Suprapubic skin (tissue), 4 donors: ENCODE measurements at regions not wholly inside any gene's neighbourhood (a gene's known extent, or its start where the extent isn't known, plus 50 kb on each side); places are given as distances from the start of the nearest gene placed in this dataset.

Experiments
- CTCF ChIP-seq, 2 donors: fragments of 200-600 bp in 1 of 2; fragments of 450-650 bp in 1 of 2; sonication (generic) in 1 of 2; IDR thresholded peaks; one replicate each; pipeline ENCODE4 v1.5.1; 2016 to 2019; ENCODE audit warnings: antibody characterized with exemption in 2 of 2, mild to moderate bottlenecking in 1 of 2, moderate library complexity in 1 of 2
- POLR2A ChIP-seq, 2 donors: fragments of 450-650 bp; IDR thresholded peaks; one replicate each; pipeline ENCODE4 v1.6.1; 2017; ENCODE audit warnings: antibody characterized with exemption in 2 of 2, mild to moderate bottlenecking in 2 of 2, moderate library complexity in 2 of 2
- POLR2AphosphoS5 ChIP-seq, 3 donors: sonication (generic); formaldehyde crosslinking; IDR thresholded peaks; one replicate each; pipeline ENCODE4 v1.6.1; 2017; ENCODE audit warnings: antibody characterized with exemption in 3 of 3

DNA sequence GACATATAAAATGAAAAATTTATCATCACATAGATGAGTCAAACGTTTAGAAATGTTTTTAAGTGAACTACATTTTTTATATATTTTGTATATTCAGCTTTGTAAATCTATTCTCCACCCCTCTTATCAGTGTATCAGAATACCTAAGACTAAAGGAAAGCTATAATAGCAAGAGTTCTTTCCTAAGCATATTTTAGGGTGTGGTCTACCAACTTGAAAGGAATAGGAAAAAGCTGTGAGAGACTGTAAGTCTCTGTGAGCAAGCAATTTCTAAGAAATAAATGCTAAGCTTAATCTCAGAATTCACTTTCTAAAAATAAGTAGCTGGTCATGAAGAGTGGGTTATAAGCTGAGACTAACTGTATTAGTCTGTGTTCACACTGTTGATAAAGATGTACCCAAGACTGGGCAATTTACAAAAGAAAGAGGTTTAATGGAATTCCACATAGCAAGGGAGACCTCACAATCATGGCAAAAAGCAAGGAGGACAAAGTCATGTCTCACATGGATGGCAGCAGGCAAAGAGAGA lies 175.4 kb upstream of the PREP start:
- TF ChIP-seq CTCF (IDR thresholded peaks at IDR 0.05) (no peak), POLR2AphosphoS5 (IDR thresholded peaks at IDR 0.05) (no peak), POLR2A (IDR thresholded peaks at IDR 0.05) (no peak)
